NCI-H2107 treated with DMSO at 0.1 percent for 48 hours (cell line): ENCODE measurements at regions not wholly inside any gene's neighbourhood (a gene's known extent, or its start where the extent isn't known, plus 50 kb on each side); places are given as distances from the start of the nearest gene placed in this dataset.

Experiments used
- DNase-seq: peaks from one replicate; lab custom pipeline; 2025; ENCODE audit not compliant: unreplicated experiment; lab: John Stamatoyannopoulos, UW

GRCh38 chr5:173826086-173826427 is 62.1 kb upstream of the CPEB4 start:
- no peak for DNase-seq

- no peak for DNase-seq
Measured at GRCh38 chr5:173826428-173827350, 61.5 kb upstream of the CPEB4 start.

- DNase-seq = no peak
Measured at GRCh38 chr5:173828952-173829351, 59.2 kb upstream of the CPEB4 start.

- no peak for DNase-seq
Measured at GRCh38 chr5:173829826-173830225, 58.3 kb upstream of the CPEB4 start.

GRCh38 chr5:173830421-173830820 is 57.7 kb upstream of the CPEB4 start:
- DNase-seq = no peak

- DNase-seq = no peak
Measured at GRCh38 chr5:173831196-173831914, 56.8 kb upstream of the CPEB4 start.

- DNase-seq = no peak
Measured at GRCh38 chr5:173832386-173832785, 55.8 kb upstream of the CPEB4 start.

GRCh38 chr5:173833196-173833985 is 54.8 kb upstream of the CPEB4 start:
- DNase-seq = no peak

GRCh38 chr5:173834071-173834771 is 53.9 kb upstream of the CPEB4 start:
- no peak for DNase-seq

- DNase-seq = no peak
Measured at GRCh38 chr5:173835131-173835530, 53.0 kb upstream of the CPEB4 start.

GRCh38 chr5:173835661-173836060 is 52.5 kb upstream of the CPEB4 start:
- no peak for DNase-seq

- DNase-seq = no peak
Measured at GRCh38 chr5:173837654-173838053, 50.5 kb upstream of the CPEB4 start.
